ENCODE measurements at regions not wholly inside any gene's neighbourhood (a gene's known extent, or its start where the extent isn't known, plus 50 kb on each side); places are given as distances from the start of the nearest gene placed in this dataset.

DNA sequence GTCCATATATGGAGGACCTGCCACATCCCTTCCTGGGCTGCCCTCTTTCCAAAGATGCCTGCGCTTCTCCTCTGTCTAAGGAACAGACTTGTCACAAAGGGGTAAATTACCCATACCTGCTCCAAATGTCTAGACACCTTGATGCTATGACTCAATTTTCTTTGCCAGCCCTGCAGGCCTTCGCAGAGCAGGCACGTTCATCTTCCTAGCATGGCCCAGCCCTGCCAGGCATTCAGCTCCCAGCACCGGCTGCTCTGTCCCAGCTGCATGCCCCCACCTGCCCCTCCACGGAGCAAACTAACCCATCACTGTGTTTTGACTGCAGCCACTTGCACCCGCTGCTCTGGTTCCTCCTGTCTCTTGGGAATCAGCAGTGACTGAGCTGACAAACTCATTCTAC, 526.1 kb downstream of the MIAT start:
- Histone ChIP-seq H3K4me2 (ENCODE audit: low read length) (no peak overlapping the region), H2AFZ (ENCODE audit: low read depth, low read length) (no peak overlapping the region), H3K4me1 (ENCODE audit: insufficient read depth, low read length) (no peaks in the 10 kb centered on the region), H3K9me3 (ENCODE audit: insufficient read depth, low read depth, low read length) (no peaks in the 10 kb centered on the region), H3K4me3 (ENCODE audit: insufficient read depth, low read depth, low read length) (no peak overlapping the region), H3K27ac (ENCODE audit: low read depth, low read length) (no peak overlapping the region), H4K20me1 (ENCODE audit: insufficient read depth, low read length) (no peaks in the 10 kb centered on the region), H3K9ac (ENCODE audit: low read length) (no peak overlapping the region), H3K79me2 (ENCODE audit: insufficient read depth, low read length) (no peaks in the 10 kb centered on the region), H3K27me3 (ENCODE audit: insufficient read depth, low read length) (no peaks in the 10 kb centered on the region), H3K36me3 (ENCODE audit: insufficient read depth, low read length) (no peaks in the 10 kb centered on the region)
- TF ChIP-seq, protein P1, sequence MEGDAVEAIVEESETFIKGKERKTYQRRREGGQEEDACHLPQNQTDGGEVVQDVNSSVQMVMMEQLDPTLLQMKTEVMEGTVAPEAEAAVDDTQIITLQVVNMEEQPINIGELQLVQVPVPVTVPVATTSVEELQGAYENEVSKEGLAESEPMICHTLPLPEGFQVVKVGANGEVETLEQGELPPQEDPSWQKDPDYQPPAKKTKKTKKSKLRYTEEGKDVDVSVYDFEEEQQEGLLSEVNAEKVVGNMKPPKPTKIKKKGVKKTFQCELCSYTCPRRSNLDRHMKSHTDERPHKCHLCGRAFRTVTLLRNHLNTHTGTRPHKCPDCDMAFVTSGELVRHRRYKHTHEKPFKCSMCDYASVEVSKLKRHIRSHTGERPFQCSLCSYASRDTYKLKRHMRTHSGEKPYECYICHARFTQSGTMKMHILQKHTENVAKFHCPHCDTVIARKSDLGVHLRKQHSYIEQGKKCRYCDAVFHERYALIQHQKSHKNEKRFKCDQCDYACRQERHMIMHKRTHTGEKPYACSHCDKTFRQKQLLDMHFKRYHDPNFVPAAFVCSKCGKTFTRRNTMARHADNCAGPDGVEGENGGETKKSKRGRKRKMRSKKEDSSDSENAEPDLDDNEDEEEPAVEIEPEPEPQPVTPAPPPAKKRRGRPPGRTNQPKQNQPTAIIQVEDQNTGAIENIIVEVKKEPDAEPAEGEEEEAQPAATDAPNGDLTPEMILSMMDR (IDR thresholded peaks at IDR 0.05; ENCODE audit: insufficient read depth, low read depth, low read length) = no peak
- no peak for TF ChIP-seq EZH2 (IDR thresholded peaks at IDR 0.05; ENCODE audit: insufficient read depth, low read length)
- FAIRE-seq (no peak), DNase-seq (ENCODE audit: low read depth) (no peak)
- peaks cover 4% of the 10 kb centered on the region for H3K9me3 Mint-ChIP-seq (ENCODE audit: unreplicated experiment)
- H3K27ac Mint-ChIP-seq (ENCODE audit: unreplicated experiment) = no peak overlapping the region
- H3K4me3 Mint-ChIP-seq (ENCODE audit: unreplicated experiment) = no peak overlapping the region
- H3K27me3 Mint-ChIP-seq (ENCODE audit: low read depth, unreplicated experiment) = peaks cover 9% of the 10 kb centered on the region
- no peaks in the 10 kb centered on the region for H3K4me1 Mint-ChIP-seq (ENCODE audit: low read depth, unreplicated experiment)
- no peaks in the 10 kb centered on the region for H3K36me3 Mint-ChIP-seq (ENCODE audit: low read depth, unreplicated experiment)

DNA sequence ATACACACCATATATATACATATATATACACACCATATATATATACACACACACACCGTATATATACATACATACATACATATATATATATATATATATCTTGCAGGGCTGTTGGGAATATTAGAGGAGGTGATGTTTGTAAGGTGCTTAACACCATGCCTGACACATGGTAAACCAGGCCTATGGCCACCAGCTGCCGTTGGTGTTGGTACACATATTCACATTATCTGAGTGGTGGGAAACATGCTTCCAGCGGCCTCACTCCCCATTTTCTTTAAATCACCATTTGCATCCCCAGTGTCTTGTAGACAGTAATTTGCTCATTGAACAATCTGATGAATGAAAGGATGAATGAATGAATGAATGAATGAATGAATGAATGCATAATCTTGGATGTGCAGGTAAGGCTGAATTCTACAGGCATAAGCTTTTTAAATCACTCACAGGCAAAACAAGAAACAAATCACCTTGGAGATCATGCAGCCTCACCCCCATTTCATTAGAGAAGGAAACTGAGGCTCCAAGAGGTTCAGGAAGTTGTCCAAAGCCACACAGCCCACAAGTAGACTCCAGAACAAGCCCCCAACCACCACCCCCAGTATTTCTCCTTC, 527.8 kb downstream of the MIAT start:
- Histone ChIP-seq H3K79me2 (ENCODE audit: insufficient read depth, low read length) (no peaks in the 10 kb centered on the region), H3K4me1 (ENCODE audit: insufficient read depth, low read length) (no peaks in the 10 kb centered on the region), H2AFZ (ENCODE audit: low read depth, low read length) (no peak overlapping the region), H3K27me3 (ENCODE audit: insufficient read depth, low read length) (no peaks in the 10 kb centered on the region), H3K36me3 (ENCODE audit: insufficient read depth, low read length) (no peaks in the 10 kb centered on the region), H3K4me2 (ENCODE audit: low read length) (no peak overlapping the region), H3K9ac (ENCODE audit: low read length) (no peak overlapping the region), H3K4me3 (ENCODE audit: insufficient read depth, low read depth, low read length) (no peak overlapping the region), H4K20me1 (ENCODE audit: insufficient read depth, low read length) (no peaks in the 10 kb centered on the region), H3K9me3 (ENCODE audit: insufficient read depth, low read depth, low read length) (no peaks in the 10 kb centered on the region), H3K27ac (ENCODE audit: low read depth, low read length) (no peak overlapping the region)
- H3K27ac Mint-ChIP-seq (ENCODE audit: unreplicated experiment) = no peak overlapping the region
- no peak for FAIRE-seq
- H3K36me3 Mint-ChIP-seq (ENCODE audit: low read depth, unreplicated experiment) = no peaks in the 10 kb centered on the region
- no peak overlapping the region for H3K4me3 Mint-ChIP-seq (ENCODE audit: unreplicated experiment)
- no peaks in the 10 kb centered on the region for H3K4me1 Mint-ChIP-seq (ENCODE audit: low read depth, unreplicated experiment)
- peaks cover 12% of the 10 kb centered on the region for H3K27me3 Mint-ChIP-seq (ENCODE audit: low read depth, unreplicated experiment)
- peaks cover 4% of the 10 kb centered on the region for H3K9me3 Mint-ChIP-seq (ENCODE audit: unreplicated experiment)
- no peak for DNase-seq (ENCODE audit: low read depth)
- TF ChIP-seq, protein P1 (IDR thresholded peaks at IDR 0.05; ENCODE audit: insufficient read depth, low read depth, low read length) = no peak
- TF ChIP-seq EZH2 (IDR thresholded peaks at IDR 0.05; ENCODE audit: insufficient read depth, low read length) = no peak

DNA sequence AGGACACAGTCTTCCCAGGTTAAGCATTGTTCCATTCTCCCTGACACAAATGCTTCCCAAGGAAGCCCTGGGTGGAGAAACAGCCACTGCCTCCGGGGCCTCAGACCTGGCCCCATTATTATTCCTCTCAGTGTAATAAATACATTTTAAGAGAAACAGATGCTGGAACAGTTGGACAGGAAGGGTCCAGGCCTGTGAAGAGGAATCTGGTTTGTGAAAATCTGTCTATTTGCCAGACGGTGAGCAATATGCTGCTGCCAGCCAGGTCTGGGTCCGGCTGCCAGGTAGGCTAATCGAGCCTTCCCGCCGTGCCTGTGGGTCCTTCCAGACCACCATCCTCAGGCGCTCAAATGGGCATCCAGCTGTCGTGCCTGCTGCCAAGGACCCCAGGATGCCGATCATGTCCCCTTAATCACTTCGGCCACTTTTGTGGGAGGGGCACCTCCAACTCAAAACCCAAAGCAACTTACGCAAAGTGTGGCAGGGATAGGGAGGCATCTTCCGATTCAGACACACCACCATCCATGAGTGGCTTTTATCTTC, 528.4 kb downstream of the MIAT start:
- Histone ChIP-seq H3K4me3 (ENCODE audit: insufficient read depth, low read depth, low read length) (no peak overlapping the region), H3K4me1 (ENCODE audit: insufficient read depth, low read length) (no peaks in the 10 kb centered on the region), H3K9me3 (ENCODE audit: insufficient read depth, low read depth, low read length) (no peaks in the 10 kb centered on the region), H3K4me2 (ENCODE audit: low read length) (no peak overlapping the region), H3K9ac (ENCODE audit: low read length) (no peak overlapping the region), H3K36me3 (ENCODE audit: insufficient read depth, low read length) (no peaks in the 10 kb centered on the region), H3K79me2 (ENCODE audit: insufficient read depth, low read length) (no peaks in the 10 kb centered on the region), H3K27me3 (ENCODE audit: insufficient read depth, low read length) (no peaks in the 10 kb centered on the region), H2AFZ (ENCODE audit: low read depth, low read length) (no peak overlapping the region), H3K27ac (ENCODE audit: low read depth, low read length) (no peak overlapping the region), H4K20me1 (ENCODE audit: insufficient read depth, low read length) (no peaks in the 10 kb centered on the region)
- FAIRE-seq (no peak), DNase-seq (ENCODE audit: low read depth) (no peak)
- Mint-ChIP-seq H3K9me3 (ENCODE audit: unreplicated experiment) (peaks cover 4% of the 10 kb centered on the region), H3K36me3 (ENCODE audit: low read depth, unreplicated experiment) (no peaks in the 10 kb centered on the region), H3K27me3 (ENCODE audit: low read depth, unreplicated experiment) (peaks cover 12% of the 10 kb centered on the region), H3K27ac (ENCODE audit: unreplicated experiment) (no peak overlapping the region), H3K4me3 (ENCODE audit: unreplicated experiment) (no peak overlapping the region), H3K4me1 (ENCODE audit: low read depth, unreplicated experiment) (no peaks in the 10 kb centered on the region)
- TF ChIP-seq, protein P1 (IDR thresholded peaks at IDR 0.05; ENCODE audit: insufficient read depth, low read depth, low read length) = no peak
- no peak for TF ChIP-seq EZH2 (IDR thresholded peaks at IDR 0.05; ENCODE audit: insufficient read depth, low read length)

Measured in astrocyte (in vitro differentiated cells and primary cell).